ENCODE measurements at regions not wholly inside any gene's neighbourhood (a gene's known extent, or its start where the extent isn't known, plus 50 kb on each side); places are given as distances from the start of the nearest gene placed in this dataset.

GRCh38 chr17:17403065-17403464 lies 73.7 kb upstream of the MED9 start:
- no peak overlapping the region for H3K4me3 ChIP-seq (ENCODE audit: low read depth, poor library complexity, severe bottlenecking)
- WGBS, 2 donors = 72 to 89% methylated on average over 6 of the region's 6 CpGs
- intact Hi-C loops (cut with DNase I; ENCODE audit: low total_unique reads) = no loop called here
- DNase-seq (ENCODE audit: low spot score in 2 of 2) = no peak
- no peak for TF ChIP-seq CTCF (IDR thresholded peaks at IDR 0.05)
- no peak for TF ChIP-seq POLR2A (IDR thresholded peaks at IDR 0.05)

GRCh38 chr17:17403899-17404576 lies 72.8 kb upstream of the MED9 start:
- intact Hi-C loops (cut with DNase I; ENCODE audit: low total_unique reads) = no loop called here
- DNase-seq (ENCODE audit: low spot score in 2 of 2) = no peak
- TF ChIP-seq POLR2A (IDR thresholded peaks at IDR 0.05) (no peak), CTCF (IDR thresholded peaks at IDR 0.05) (no peak)
- no peak overlapping the region for H3K4me3 ChIP-seq (ENCODE audit: low read depth, poor library complexity, severe bottlenecking)
- 54 to 56% methylated on average over 17 of the region's 17 CpGs for WGBS, 2 donors

- TF ChIP-seq POLR2A (IDR thresholded peaks at IDR 0.05) (no peak), CTCF (IDR thresholded peaks at IDR 0.05) (no peak)
- WGBS, 2 donors = 96 to 100% methylated on average over 2 of the region's 2 CpGs
- intact Hi-C loops (cut with DNase I; ENCODE audit: low total_unique reads) = no loop called here
- DNase-seq (ENCODE audit: low spot score in 2 of 2) = no peak
- H3K4me3 ChIP-seq (ENCODE audit: low read depth, poor library complexity, severe bottlenecking) = no peak overlapping the region
These were observed 71.1 kb upstream of the MED9 start for GRCh38 chr17:17405673-17406072.

- peak in 1 of 2 donors; percentile 81 for DNase-seq (ENCODE audit: low spot score in 2 of 2)
- intact Hi-C loops (cut with DNase I; ENCODE audit: low total_unique reads) = no loop called here
- no peak overlapping the region for H3K4me3 ChIP-seq (ENCODE audit: low read depth, poor library complexity, severe bottlenecking)
- WGBS, 2 donors = 77 to 83% methylated on average over 7 of the region's 7 CpGs
- TF ChIP-seq POLR2A (IDR thresholded peaks at IDR 0.05) (no peak), CTCF (IDR thresholded peaks at IDR 0.05) (no peak)
These were observed 70.6 kb upstream of the MED9 start for GRCh38 chr17:17406225-17406624.

GRCh38 chr17:17408236-17408794 lies 68.5 kb upstream of the MED9 start:
- TF ChIP-seq POLR2A (IDR thresholded peaks at IDR 0.05) = no peak
- TF ChIP-seq CTCF (IDR thresholded peaks at IDR 0.05) = no peak
- WGBS, 2 donors = 68 to 72% methylated on average over 2 of the region's 2 CpGs
- DNase-seq (ENCODE audit: low spot score in 2 of 2) = no peak
- intact Hi-C loops (cut with DNase I; ENCODE audit: low total_unique reads) = no loop called here
- no peak overlapping the region for H3K4me3 ChIP-seq (ENCODE audit: low read depth, poor library complexity, severe bottlenecking)

GRCh38 chr17:17410357-17410756 lies 66.4 kb upstream of the MED9 start:
- intact Hi-C loops (cut with DNase I; ENCODE audit: low total_unique reads) = no loop called here
- TF ChIP-seq POLR2A (IDR thresholded peaks at IDR 0.05) (no peak), CTCF (IDR thresholded peaks at IDR 0.05) (no peak)
- WGBS, 2 donors = 84 to 87% methylated on average over 6 of the region's 6 CpGs
- no peak for DNase-seq (ENCODE audit: low spot score in 2 of 2)
- H3K4me3 ChIP-seq (ENCODE audit: low read depth, poor library complexity, severe bottlenecking) = no peak overlapping the region

Measured in lower leg skin (tissue), 4 donors.